H1 (cell line): ENCODE measurements at regions not wholly inside any gene's neighbourhood (a gene's known extent, or its start where the extent isn't known, plus 50 kb on each side); places are given as distances from the start of the nearest gene placed in this dataset.

Experiments used
- BRCA1 ChIP-seq: IDR thresholded peaks from 2 replicates; pipeline ENCODE4 v1.6.1; 2012; ENCODE audit warnings: low read depth, low read length, improper control_type of control experiment
- CEBPB ChIP-seq: IDR thresholded peaks from 2 replicates; pipeline ENCODE4 v1.6.1; 2012; ENCODE audit warnings: low read depth, low read length
- CHD7 ChIP-seq: fragments of 300-600 bp; sonication (generic); IDR thresholded peaks from 2 replicates; pipeline ENCODE4 v1.7.1; 2012; ENCODE audit warnings: low read length, moderate library complexity, mild to moderate bottlenecking, inconsistent platforms; ENCODE audit not compliant: insufficient replicate concordance
- FOSL1 ChIP-seq: IDR thresholded peaks from 2 replicates; pipeline ENCODE4 v1.6.1; 2011; ENCODE audit warnings: mild to moderate bottlenecking, low read depth, low read length, moderate library complexity; ENCODE audit not compliant: insufficient read depth
- JUND ChIP-seq: IDR thresholded peaks from 2 replicates; pipeline ENCODE4 v1.6.1; 2011; ENCODE audit warnings: mild to moderate bottlenecking, improper control_type of control experiment, low read length
- POLR2A ChIP-seq, 2 experiments: IDR thresholded peaks; 1 replicate in 1 of 2; 2 replicates in 1 of 2; pipeline ENCODE4 v1.6.1; 2011; ENCODE audit warnings: low read depth in 2 of 2, low read length in 2 of 2, mild to moderate bottlenecking in 2 of 2; ENCODE audit errors: control extremely low read depth in 1 of 2
- SIRT6 ChIP-seq: IDR thresholded peaks from one replicate; pipeline ENCODE4 v1.7.1; 2012; ENCODE audit warnings: low read length, inconsistent platforms

GRCh38 chr2:207252979-207253645, 87.4 kb upstream of the KLF7 start (continued):
- TF ChIP-seq CHD7, result no peak
- TF ChIP-seq FOSL1, result no peak
- no peak for TF ChIP-seq POLR2A (IDR thresholded peaks at IDR 0.05; ENCODE audit: control extremely low read depth in 1 of 2, low read depth in 2 of 2, low read length in 2 of 2)
- no peak for TF ChIP-seq BRCA1
- TF ChIP-seq JUND, result no peak
- no peak for TF ChIP-seq CEBPB
- TF ChIP-seq SIRT6, result no peak
